EL (cell line): ENCODE measurements at regions not wholly inside any gene's neighbourhood (a gene's known extent, or its start where the extent isn't known, plus 50 kb on each side); places are given as distances from the start of the nearest gene placed in this dataset.

Experiments used
- DNase-seq: peaks from one replicate; pipeline ENCODE4 v3.0.0-alpha.2; 2016

DNA sequence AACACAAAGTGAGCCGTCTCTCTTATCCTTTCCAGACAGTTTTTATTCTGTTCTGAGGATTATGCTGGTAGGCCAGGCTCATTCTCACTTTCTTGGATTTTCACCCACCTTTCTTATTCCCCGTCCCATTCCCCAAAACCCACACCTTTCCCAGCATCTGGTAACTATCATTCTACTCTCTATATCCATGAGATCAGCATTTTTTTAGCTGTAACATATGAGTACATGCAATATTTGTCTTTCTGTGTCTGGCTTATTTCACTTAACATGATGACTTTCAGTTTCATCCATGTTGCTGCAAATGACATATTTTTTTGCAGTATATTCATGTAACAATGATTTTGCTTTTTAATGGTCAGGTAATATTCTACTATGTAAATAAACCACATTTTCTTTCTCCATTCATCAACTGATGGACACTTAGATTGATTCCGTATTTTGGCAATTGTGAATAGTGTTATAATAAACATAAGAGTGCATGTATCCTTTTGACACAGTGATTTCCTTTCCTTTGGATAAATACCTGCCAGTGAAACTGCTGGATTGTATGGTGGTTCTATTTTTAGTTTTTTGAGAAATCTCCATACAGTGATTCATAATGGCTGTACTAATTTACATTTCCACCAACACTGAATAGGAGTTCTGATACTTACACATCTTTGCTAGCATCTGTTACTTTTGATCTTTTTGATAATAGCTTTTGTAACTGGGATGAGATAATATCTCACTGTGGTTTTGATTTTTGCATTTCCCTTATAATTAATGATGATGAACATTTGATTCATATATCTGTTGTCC is 289.3 kb downstream of the RPRM start:
- DNase-seq = no peak

DNA sequence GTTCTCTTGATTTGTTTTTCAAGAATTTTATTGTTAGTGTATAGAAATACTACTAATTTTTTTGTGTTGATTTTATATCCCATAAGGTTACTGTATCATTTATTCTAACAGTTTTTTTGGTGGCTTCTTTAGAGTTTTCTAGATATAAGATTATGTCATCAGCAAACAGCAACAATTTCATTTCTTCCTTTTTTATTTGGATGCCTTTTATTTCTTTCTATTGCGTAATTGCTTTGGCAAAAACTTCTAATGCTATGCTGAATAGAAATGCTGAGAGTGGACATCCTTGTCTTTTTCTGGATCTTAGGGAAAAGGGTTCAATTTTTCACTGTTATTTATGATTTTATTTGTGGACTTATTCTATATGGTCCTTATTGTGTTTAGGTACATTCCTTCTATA is 298.8 kb downstream of the RPRM start:
- no peak for DNase-seq

DNA sequence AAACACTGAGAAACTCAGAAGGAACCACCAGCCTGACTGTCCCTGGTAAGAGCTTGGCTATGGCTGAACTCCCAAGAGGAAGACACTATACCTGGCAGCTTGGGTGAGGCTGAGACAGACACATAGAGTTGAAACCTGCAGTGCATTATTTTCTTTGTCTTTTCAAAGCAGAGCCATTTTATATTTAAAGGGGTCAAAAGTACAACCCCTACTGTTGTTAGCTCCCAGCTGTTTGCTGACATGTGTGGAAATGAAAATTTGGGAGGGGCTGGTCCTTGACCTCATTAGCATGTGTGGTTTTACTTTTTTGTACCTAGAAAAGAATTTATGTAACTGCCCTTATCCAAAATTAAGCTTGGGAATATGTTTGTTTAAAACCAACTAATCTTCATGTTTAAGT is 309.0 kb downstream of the RPRM start:
- no peak for DNase-seq

GRCh38 chr2:153165021-153165420 is 313.5 kb downstream of the RPRM start:
- DNase-seq = no peak

- peak; percentile 14 for DNase-seq
Observed at GRCh38 chr2:153163055-153163454, 315.5 kb downstream of the RPRM start.

DNA sequence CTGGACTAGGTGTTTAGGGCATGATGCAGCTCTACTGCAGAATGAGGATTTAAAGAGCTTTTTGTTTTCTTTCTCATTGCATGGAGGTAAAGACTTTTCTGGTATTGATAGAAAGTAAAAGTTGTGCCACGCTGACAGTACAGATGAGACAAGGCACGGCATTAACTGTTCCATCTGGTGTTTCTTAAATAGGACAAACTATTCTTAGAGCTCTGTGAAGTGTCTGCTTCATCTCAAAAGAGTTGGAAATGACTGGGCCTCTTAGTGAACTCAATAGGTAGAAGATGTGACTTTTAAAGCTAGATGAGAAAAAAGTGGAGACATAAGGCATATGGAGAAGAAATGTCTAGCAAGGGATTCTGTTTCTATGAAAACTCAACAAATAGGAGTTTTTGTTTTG is 321.8 kb downstream of the RPRM start:
- DNase-seq = no peak

GRCh38 chr2:153152036-153152435 is 326.5 kb downstream of the RPRM start:
- DNase-seq = no peak

DNA sequence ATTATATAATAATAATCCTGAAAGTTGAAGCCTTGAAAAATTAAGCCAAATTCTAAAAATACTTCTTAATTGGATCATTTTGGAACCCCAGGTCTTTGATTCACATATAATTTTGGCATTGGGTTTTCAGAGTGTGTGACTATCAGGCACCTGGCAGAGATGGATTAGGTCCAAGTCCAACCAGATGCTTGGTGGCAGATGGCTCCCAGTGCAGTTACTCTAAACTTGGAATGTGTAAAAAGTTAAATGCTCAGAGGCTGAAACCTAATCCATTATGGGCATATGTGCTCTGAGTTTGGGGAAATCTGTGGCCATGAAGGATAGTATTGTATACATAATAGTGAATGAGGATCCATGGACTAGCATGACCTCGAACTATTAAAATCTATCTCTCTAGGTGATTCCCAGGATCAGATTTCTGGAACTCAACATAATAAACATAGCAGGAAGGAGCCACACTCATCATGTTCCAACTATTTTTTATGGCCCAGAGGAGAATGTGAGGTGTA is 333.0 kb downstream of the RPRM start:
- no peak for DNase-seq

DNA sequence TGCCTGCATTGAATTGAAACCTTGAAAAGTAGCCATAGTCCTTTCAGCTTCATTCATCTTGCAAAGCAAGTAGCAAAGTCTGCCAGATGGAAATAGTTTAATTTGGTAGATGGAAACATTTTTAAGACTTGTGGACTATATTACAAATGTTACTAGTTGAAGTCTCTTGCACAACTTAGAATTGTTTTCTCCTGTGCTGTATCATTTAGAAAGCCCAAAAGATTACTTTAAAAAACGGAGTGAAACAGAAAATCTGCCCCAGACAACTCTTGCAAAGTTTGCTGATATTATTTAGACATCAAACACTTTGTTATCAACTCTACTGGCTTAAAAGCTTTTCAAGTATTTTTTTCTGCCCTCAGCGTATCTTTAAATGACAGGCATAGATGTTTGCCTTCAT is 335.0 kb downstream of the RPRM start:
- DNase-seq = no peak

- DNase-seq = no peak
Observed at GRCh38 chr2:153140498-153140897, 338.1 kb downstream of the RPRM start.

- no peak for DNase-seq
Observed at GRCh38 chr2:153138651-153139375, 339.7 kb downstream of the RPRM start.

DNA sequence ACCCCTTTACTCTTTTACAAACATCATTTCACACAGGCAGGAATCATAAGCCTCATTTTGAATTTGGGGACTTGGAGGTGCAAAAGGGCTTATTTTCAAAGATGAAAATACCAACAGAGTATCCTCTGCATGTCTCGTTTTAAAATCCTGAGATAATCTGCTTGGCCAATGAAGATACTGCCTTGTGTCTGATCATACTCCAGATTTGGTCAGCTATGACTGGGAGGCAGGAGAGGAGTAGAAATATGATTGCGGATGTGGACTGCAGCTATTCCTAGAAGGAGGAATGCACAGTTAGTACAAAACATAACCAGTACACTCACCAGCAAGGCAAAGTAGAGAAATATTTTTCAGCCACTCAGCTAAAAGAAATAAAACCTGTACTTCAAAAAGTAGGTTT is 342.3 kb downstream of the RPRM start:
- no peak for DNase-seq

GRCh38 chr2:153134725-153135124 is 343.8 kb downstream of the RPRM start:
- DNase-seq = no peak

DNA sequence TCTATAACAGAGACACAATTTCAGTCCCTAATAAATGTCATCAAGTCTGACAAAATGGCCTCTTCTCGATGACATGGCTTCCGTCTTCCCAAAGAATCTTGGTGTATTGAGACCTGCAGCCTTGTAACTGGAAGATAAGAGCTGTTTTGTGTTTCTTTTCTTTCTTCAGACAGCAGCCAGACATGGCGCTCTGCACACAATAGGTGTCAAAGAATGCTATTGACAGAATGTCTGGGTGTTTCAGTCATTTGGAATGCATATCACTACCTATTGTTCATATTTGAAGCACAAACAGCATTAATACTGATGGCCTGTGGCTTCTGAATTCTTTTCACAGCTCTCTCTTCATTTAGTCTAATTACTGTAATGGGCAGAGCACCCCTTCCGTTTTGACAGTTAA is 344.8 kb downstream of the RPRM start:
- no peak for DNase-seq

GRCh38 chr2:153132418-153132817 is 346.1 kb downstream of the RPRM start:
- peak; percentile 1 for DNase-seq

GRCh38 chr2:153115141-153115540 is 363.4 kb downstream of the RPRM start:
- no peak for DNase-seq

- DNase-seq = no peak
Observed at GRCh38 chr2:153110486-153110885, 368.1 kb downstream of the RPRM start.

- no peak for DNase-seq
Observed at GRCh38 chr2:153109793-153110192, 368.8 kb downstream of the RPRM start.

GRCh38 chr2:153106802-153107477 is 371.6 kb downstream of the RPRM start:
- peak; percentile 0 for DNase-seq

DNA sequence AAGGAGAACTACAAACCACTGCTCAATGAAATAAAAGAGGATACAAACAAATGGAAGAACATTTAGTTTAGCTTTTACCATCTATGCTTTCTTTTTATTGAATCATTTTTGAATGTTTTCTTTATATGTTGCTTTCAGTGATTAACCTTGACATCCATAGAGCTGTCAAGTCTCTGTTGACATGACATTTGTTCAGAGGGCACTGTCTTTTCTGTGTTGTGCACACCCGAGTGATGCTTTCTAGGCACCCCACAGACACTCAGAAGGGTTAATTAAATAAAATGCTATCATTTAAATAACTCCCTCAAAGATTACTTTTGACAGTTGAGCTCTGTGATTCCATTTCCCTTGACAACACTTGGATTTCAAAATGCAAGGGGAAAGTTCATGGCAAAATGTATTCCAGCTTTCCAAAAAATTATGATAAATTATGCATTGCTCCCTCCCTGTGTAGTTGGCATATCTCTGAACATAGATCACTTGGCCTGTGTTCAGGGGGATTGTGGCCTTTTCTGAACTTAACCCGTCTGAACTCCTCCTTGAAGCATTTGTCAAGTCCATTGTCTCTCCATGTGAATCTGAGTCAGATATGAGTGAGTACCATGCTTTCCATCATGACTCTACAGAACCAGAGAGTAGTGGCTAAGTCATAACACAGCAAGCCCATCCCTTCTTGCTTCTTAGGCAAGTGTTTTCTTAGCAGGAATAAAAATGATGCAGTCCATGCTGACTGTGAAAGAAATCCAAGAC is 372.6 kb downstream of the RPRM start:
- peak; percentile 1 for DNase-seq

DNA sequence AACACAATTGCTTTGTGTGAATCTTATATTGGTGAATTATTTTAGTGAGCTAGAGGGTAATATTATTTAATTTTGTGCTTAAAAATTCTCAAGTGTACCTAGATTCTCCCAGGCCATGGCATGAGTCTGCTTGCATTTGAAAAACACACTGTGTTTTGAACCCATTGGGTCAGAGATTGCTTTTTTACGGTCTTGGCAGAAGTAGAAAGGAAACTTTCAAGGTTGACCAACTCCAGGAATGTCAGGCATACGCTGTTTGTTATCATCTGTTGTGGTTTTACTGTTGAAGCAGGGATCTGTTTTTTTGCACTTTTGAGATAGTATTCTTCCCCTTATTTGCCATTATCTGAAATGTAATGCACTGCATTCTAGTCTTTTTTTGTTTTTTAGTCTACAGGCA is 377.4 kb downstream of the RPRM start:
- no peak for DNase-seq

DNA sequence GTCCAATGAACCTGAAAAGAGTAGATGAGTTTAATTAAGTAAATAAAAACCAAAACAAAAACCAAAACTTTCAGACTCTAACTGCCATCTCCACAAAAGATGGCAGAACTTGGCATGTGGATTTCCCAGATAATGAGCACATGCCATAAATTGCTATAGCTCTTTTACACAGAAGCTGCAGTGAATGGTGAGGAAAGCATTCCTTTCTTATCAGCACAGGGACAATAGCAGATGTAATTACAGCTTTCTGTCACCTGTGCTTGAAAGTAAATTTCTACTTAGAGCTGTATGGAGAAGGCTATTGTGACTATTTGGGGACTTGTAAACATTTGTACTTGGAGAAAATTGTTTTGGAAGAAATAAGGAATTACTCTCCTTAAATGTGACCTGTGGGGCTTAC is 378.4 kb downstream of the RPRM start:
- DNase-seq = no peak

- no peak for DNase-seq
Observed at GRCh38 chr2:153098073-153098472, 379.7 kb downstream of the ARL6IP6 start.
